Hematopoietic multipotent progenitor cell treated with erythropoietin and hydrocortisone succinate and interleukin-3 and kit ligand, for 6 days (in vitro differentiated cells): ENCODE measurements at regions not wholly inside any gene's neighbourhood (a gene's known extent, or its start where the extent isn't known, plus 50 kb on each side); places are given as distances from the start of the nearest gene placed in this dataset.

Experiments
- DNase-seq: peaks from one replicate; pipeline ENCODE4 v3.0.0-alpha.2; 2015

GRCh38 chr6:93822434-93823265, 403.3 kb upstream of the EPHA7 start:
- DNase-seq: no peak

GRCh38 chr6:93821953-93822352, 402.6 kb upstream of the EPHA7 start:
- DNase-seq: no peak

- no peak for DNase-seq
Measured at GRCh38 chr6:93820465-93821082, 401.2 kb upstream of the EPHA7 start.

GRCh38 chr6:93819189-93819588, 399.8 kb upstream of the EPHA7 start:
- no peak for DNase-seq

GRCh38 chr6:93817937-93818336, 398.6 kb upstream of the EPHA7 start:
- DNase-seq: no peak

GRCh38 chr6:93806409-93807270, 387.3 kb upstream of the EPHA7 start:
- no peak for DNase-seq

- no peak for DNase-seq
Measured at GRCh38 chr6:93801101-93801847, 381.9 kb upstream of the EPHA7 start.

GRCh38 chr6:93799226-93799625, 379.9 kb upstream of the EPHA7 start:
- DNase-seq: no peak

GRCh38 chr6:93794166-93794565, 374.8 kb upstream of the EPHA7 start:
- DNase-seq: no peak

GRCh38 chr6:93792746-93793145, 373.4 kb upstream of the EPHA7 start:
- no peak for DNase-seq

GRCh38 chr6:93790981-93791380, 371.6 kb upstream of the EPHA7 start:
- no peak for DNase-seq

GRCh38 chr6:93789532-93789931, 370.2 kb upstream of the EPHA7 start:
- no peak for DNase-seq

GRCh38 chr6:93787841-93788240, 368.5 kb upstream of the EPHA7 start:
- no peak for DNase-seq

- no peak for DNase-seq
Measured at GRCh38 chr6:93786474-93787330, 367.3 kb upstream of the EPHA7 start.

GRCh38 chr6:93785694-93786030, 366.3 kb upstream of the EPHA7 start:
- no peak for DNase-seq

GRCh38 chr6:93784794-93785693, 365.7 kb upstream of the EPHA7 start:
- no peak for DNase-seq

GRCh38 chr6:93779086-93779841, 359.9 kb upstream of the EPHA7 start:
- DNase-seq: no peak

GRCh38 chr6:93759190-93759589, 339.8 kb upstream of the EPHA7 start:
- DNase-seq: no peak

GRCh38 chr6:93751969-93752368, 332.6 kb upstream of the EPHA7 start:
- no peak for DNase-seq

GRCh38 chr6:93749930-93750329, 330.6 kb upstream of the EPHA7 start:
- DNase-seq: no peak
